HK-2 (cell line): ENCODE measurements at regions not wholly inside any gene's neighbourhood (a gene's known extent, or its start where the extent isn't known, plus 50 kb on each side); places are given as distances from the start of the nearest gene placed in this dataset.

Experiments used
- DNase-seq: peaks from one replicate; pipeline ENCODE4 v3.0.0-alpha.2; 2018; ENCODE audit not compliant: unreplicated experiment

GRCh38 chr1:199854686-199855321 is 172.7 kb upstream of the NR5A2 start:
- DNase-seq: no peak

- DNase-seq: no peak
Observed at GRCh38 chr1:199855580-199855979, 171.9 kb upstream of the NR5A2 start.

GRCh38 chr1:199856216-199856780 is 171.2 kb upstream of the NR5A2 start:
- DNase-seq: no peak

- DNase-seq: no peak
Observed at GRCh38 chr1:199857108-199857507, 170.4 kb upstream of the NR5A2 start.

GRCh38 chr1:199857516-199857915 is 170.0 kb upstream of the NR5A2 start:
- DNase-seq: no peak

GRCh38 chr1:199858171-199858570 is 169.3 kb upstream of the NR5A2 start:
- DNase-seq: no peak

- no peak for DNase-seq
Observed at GRCh38 chr1:199858856-199859255, 168.7 kb upstream of the NR5A2 start.

- no peak for DNase-seq
Observed at GRCh38 chr1:199859491-199859933, 168.0 kb upstream of the NR5A2 start.

- DNase-seq: no peak
Observed at GRCh38 chr1:199861020-199861795, 166.3 kb upstream of the NR5A2 start.

GRCh38 chr1:199862047-199862446 is 165.5 kb upstream of the NR5A2 start:
- no peak for DNase-seq

- DNase-seq: no peak
Observed at GRCh38 chr1:199866210-199866617, 161.3 kb upstream of the NR5A2 start.

- DNase-seq: no peak
Observed at GRCh38 chr1:199867601-199868000, 159.9 kb upstream of the NR5A2 start.

GRCh38 chr1:199868777-199869176 is 158.7 kb upstream of the NR5A2 start:
- DNase-seq: no peak

GRCh38 chr1:199875337-199875736 is 152.2 kb upstream of the NR5A2 start:
- no peak for DNase-seq

- no peak for DNase-seq
Observed at GRCh38 chr1:199875856-199876255, 151.7 kb upstream of the NR5A2 start.

GRCh38 chr1:199877526-199878384 is 149.8 kb upstream of the NR5A2 start:
- no peak for DNase-seq

- no peak for DNase-seq
Observed at GRCh38 chr1:199878823-199879222, 148.7 kb upstream of the NR5A2 start.

GRCh38 chr1:199898654-199899053 is 128.9 kb upstream of the NR5A2 start:
- DNase-seq: no peak

- no peak for DNase-seq
Observed at GRCh38 chr1:199901341-199901740, 126.2 kb upstream of the NR5A2 start.

GRCh38 chr1:199907361-199907760 is 120.1 kb upstream of the NR5A2 start:
- no peak for DNase-seq

GRCh38 chr1:199909137-199909536 is 118.4 kb upstream of the NR5A2 start:
- no peak for DNase-seq

GRCh38 chr1:199913318-199913717 is 114.2 kb upstream of the NR5A2 start:
- DNase-seq: no peak
